HCT116 (cell line): ENCODE measurements at regions not wholly inside any gene's neighbourhood (a gene's known extent, or its start where the extent isn't known, plus 50 kb on each side); places are given as distances from the start of the nearest gene placed in this dataset.
"Not testable (repeated sequence)": the region's sequence is repeated elsewhere in the genome, so short reads cannot be mapped to it uniquely, and the experiment has no call there.

Experiments
- ATAC-seq: fragments of 200-7000 bp; cut with Tn5 transposase; 2 replicates; pipeline ENCODE4 v1.9.1; 2020; ENCODE audit warnings: mild to moderate bottlenecking, moderate library complexity
- BruUV-seq: library from RNA; stranded (reverse); fragments of 400-500 nt; replicated peaks from 2 replicates; lab custom pipeline; 2021; lab: Mats Ljungman, UMichigan
- CTCF ChIA-PET: fragments of 300-600 bp; sonication (Branson Sonifier 250); formaldehyde crosslinking; loops from one replicate; lab custom pipeline; 2021; ENCODE audit warnings: antibody characterized with exemption; lab: Charles Lee
- POLR2A ChIA-PET: fragments of 300-600, 350-600 bp; sonication (Branson Sonifier 250); formaldehyde crosslinking; loops from one replicate; lab custom pipeline; 2021; ENCODE audit warnings: antibody characterized with exemption; lab: Charles Lee
- RAD21 ChIA-PET, 2 experiments: fragments of 300-600 bp; sonication (Branson Sonifier 250); formaldehyde crosslinking; loops; one replicate each; lab custom pipeline; 2023; ENCODE audit warnings: low total read pairs in 2 of 2; ENCODE audit not compliant: uncharacterized antibody in 2 of 2, unreplicated experiment in 2 of 2, low non-redundant PET in 1 of 2; lab: Charles Lee
- DNase-seq: peaks from one replicate; pipeline ENCODE4 v3.0.0-alpha.2; 2010; ENCODE audit warnings: low read depth, low spot score
- H2AFZ ChIP-seq: fragments of 200-600 bp; shearing (Covaris generic), sonication (generic); 2 replicates; pipeline ENCODE4 v1.6.1; 2017; ENCODE audit warnings: low read depth, mixed run types, mixed read lengths, antibody characterized with exemption, low read length; ENCODE audit not compliant: poor library complexity, severe bottlenecking
- H3K27ac ChIP-seq: 2 replicates; pipeline ENCODE4 v1.5.1; 2012; ENCODE audit warnings: low read depth, low read length
- H3K27me3 ChIP-seq: fragments of 200-600 bp; sonication (generic); 2 replicates; pipeline ENCODE4 v1.6.1; 2016; ENCODE audit warnings: mixed run types, low read length, mixed read lengths; ENCODE audit not compliant: insufficient read depth
- H3K36me3 ChIP-seq, 2 experiments: fragments of 200-500 bp in 1 of 2; fragments of 200-600 bp in 1 of 2; sonication (Bioruptor generic) in 1 of 2; sonication (generic) in 1 of 2; 2 replicates each; pipeline versions ENCODE4 v1.5.1 to v1.6.1; 2014 to 2016; ENCODE audit warnings: low read length in 2 of 2, inconsistent platforms in 1 of 2, mixed read lengths in 1 of 2, mixed run types in 1 of 2; ENCODE audit not compliant: insufficient read depth in 2 of 2, control insufficient read depth in 1 of 2
- H3K4me1 ChIP-seq, 2 experiments: fragments of 200-600 bp in 1 of 2; sonication (generic) in 1 of 2; 2 replicates each; pipeline versions ENCODE4 v1.5.1 to v1.6.1; 2012 to 2017; ENCODE audit warnings: low read length in 2 of 2, inconsistent platforms in 1 of 2, mild to moderate bottlenecking in 1 of 2, mixed read lengths in 1 of 2, mixed run types in 1 of 2, moderate library complexity in 1 of 2; ENCODE audit not compliant: insufficient read depth in 2 of 2, control insufficient read depth in 1 of 2
- H3K4me2 ChIP-seq: fragments of 200-600 bp; sonication (generic); 2 replicates; pipeline ENCODE4 v1.6.1; 2017; ENCODE audit warnings: mixed run types, low read length, mixed read lengths
- H3K4me3 ChIP-seq, 2 experiments: fragments of 200-600 bp in 1 of 2; sonication (generic) in 1 of 2; replicated peaks in 1 of 2; 2 replicates each; pipeline ENCODE4 v1.5.1; 2011 to 2016; ENCODE audit warnings: low read length in 2 of 2, control low read depth in 1 of 2, low read depth in 1 of 2, mild to moderate bottlenecking in 1 of 2, mixed read lengths in 1 of 2, mixed run types in 1 of 2
- H3K79me2 ChIP-seq: fragments of 200-600 bp; sonication (generic); 2 replicates; pipeline ENCODE4 v1.6.1; 2017; ENCODE audit warnings: mild to moderate bottlenecking, mixed run types, low read length, moderate library complexity, mixed read lengths; ENCODE audit not compliant: insufficient read depth
- H3K9ac ChIP-seq: fragments of 200-600 bp; sonication (generic); 2 replicates; pipeline ENCODE4 v1.6.1; 2016; ENCODE audit warnings: low read length, mixed read lengths
- H3K9me2 ChIP-seq: fragments of 200-600 bp; sonication (generic), shearing (Covaris generic); 2 replicates; pipeline ENCODE4 v1.6.1; 2017; ENCODE audit warnings: mixed run types, mild to moderate bottlenecking, moderate library complexity; ENCODE audit not compliant: insufficient read depth
- H3K9me3 ChIP-seq, 2 experiments: fragments of 200-500 bp in 1 of 2; fragments of 200-600 bp in 1 of 2; sonication (Bioruptor generic) in 1 of 2; sonication (generic) in 1 of 2; 2 replicates each; pipeline ENCODE4 v1.6.1; 2014 to 2017; ENCODE audit warnings: low read length in 2 of 2, mixed read lengths in 2 of 2, inconsistent platforms in 1 of 2, low read depth in 1 of 2, mild to moderate bottlenecking in 1 of 2, mixed run types in 1 of 2, moderate library complexity in 1 of 2; ENCODE audit not compliant: control insufficient read depth in 1 of 2, insufficient read depth in 1 of 2
- H4K20me1 ChIP-seq: fragments of 200-600 bp; sonication (generic), shearing (Covaris generic); 2 replicates; pipeline ENCODE4 v1.6.1; 2017; ENCODE audit warnings: mixed run types, mild to moderate bottlenecking, moderate library complexity; ENCODE audit not compliant: insufficient read depth
- intact Hi-C: fragments of 100-400 bp; cut with micrococcal nuclease; formaldehyde crosslinking; loops from 2 replicates; pipeline ENCODE4 v1.10.0; 2022

DNA sequence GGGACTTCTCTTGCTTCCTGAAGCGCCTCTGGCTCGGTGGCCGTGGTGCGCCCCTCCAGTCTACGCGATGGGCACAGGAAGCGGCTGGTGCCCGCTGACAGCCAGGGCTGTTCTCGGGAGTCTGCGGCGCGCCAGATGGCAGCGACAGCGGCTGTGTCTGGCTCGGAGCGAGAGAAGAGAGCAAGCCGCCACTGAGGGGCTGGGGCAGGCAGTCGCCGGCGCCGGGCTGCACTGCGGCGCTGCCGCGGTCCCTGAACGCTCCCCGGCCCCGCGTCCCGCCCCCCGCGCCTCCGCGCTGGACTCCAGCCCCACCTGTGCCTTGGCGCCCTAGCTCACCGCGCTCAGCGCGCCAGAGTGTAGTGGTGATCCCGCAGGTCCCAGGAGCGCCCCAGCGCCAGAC is 2994.6 kb downstream of the RPIA start:
- H3K4me2 ChIP-seq, H3K9ac ChIP-seq, H3K27me3 ChIP-seq, H3K4me1 ChIP-seq, H3K36me3 ChIP-seq, H4K20me1 ChIP-seq, BruUV-seq, ATAC-seq, POLR2A ChIA-PET, intact Hi-C loops, H3K27ac ChIP-seq, H3K79me2 ChIP-seq, H2AFZ ChIP-seq, H3K9me2 ChIP-seq, H3K4me3 ChIP-seq, CTCF ChIA-PET, DNase-seq, RAD21 ChIA-PET, H3K9me3 ChIP-seq: not testable (repeated sequence)
